ENCODE measurements at regions not wholly inside any gene's neighbourhood (a gene's known extent, or its start where the extent isn't known, plus 50 kb on each side); places are given as distances from the start of the nearest gene placed in this dataset.

DNA sequence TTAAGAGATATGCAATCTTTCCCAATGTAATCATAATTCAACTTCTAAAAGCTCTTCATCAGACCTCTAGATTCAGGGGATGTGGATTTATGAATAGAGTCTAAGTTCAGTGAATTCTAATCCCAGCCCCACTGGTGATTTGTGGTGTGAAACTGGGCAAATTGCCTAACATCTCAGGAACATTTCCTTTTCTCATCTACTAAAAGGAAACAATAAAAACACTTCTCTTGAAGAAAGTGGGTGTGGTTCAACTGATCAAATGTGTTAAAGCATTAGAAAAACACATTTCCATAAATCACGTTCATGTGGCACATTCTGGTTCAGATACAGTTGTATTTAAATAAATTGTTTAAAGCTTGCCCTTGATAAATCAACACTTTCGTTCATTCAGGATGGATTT, 631.7 kb upstream of the CDH6 start:
- Histone ChIP-seq H4K20me1 (ENCODE audit: control insufficient read depth, insufficient read depth, low read depth, low read length) (no peaks in the 10 kb centered on the region), H3F3A (ENCODE audit: control insufficient read depth, insufficient read depth) (no peaks in the 10 kb centered on the region), H3K4me1 (ENCODE audit: control insufficient read depth, low read length) (no peaks in the 10 kb centered on the region), H3K4me2 (ENCODE audit: low read length) (no peak overlapping the region), H3K9me3 (ENCODE audit: control insufficient read depth, insufficient read depth, low read length) (no peaks in the 10 kb centered on the region), H3K4me3 (ENCODE audit: low read length) (no peak overlapping the region), H3K79me2 (ENCODE audit: control insufficient read depth, low read length) (no peaks in the 10 kb centered on the region), H3K27me3 (ENCODE audit: control insufficient read depth, low read length) (no peaks in the 10 kb centered on the region), H3K36me3 (ENCODE audit: control insufficient read depth, low read length) (no peaks in the 10 kb centered on the region), H3K27ac (ENCODE audit: low read depth, low read length) (no peak overlapping the region), H3K9me2 (replicated peaks; ENCODE audit: control insufficient read depth, low read length) (no peaks in the 10 kb centered on the region)
- TF ChIP-seq, protein P1, sequence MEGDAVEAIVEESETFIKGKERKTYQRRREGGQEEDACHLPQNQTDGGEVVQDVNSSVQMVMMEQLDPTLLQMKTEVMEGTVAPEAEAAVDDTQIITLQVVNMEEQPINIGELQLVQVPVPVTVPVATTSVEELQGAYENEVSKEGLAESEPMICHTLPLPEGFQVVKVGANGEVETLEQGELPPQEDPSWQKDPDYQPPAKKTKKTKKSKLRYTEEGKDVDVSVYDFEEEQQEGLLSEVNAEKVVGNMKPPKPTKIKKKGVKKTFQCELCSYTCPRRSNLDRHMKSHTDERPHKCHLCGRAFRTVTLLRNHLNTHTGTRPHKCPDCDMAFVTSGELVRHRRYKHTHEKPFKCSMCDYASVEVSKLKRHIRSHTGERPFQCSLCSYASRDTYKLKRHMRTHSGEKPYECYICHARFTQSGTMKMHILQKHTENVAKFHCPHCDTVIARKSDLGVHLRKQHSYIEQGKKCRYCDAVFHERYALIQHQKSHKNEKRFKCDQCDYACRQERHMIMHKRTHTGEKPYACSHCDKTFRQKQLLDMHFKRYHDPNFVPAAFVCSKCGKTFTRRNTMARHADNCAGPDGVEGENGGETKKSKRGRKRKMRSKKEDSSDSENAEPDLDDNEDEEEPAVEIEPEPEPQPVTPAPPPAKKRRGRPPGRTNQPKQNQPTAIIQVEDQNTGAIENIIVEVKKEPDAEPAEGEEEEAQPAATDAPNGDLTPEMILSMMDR (IDR thresholded peaks at IDR 0.05; ENCODE audit: low read depth, low read length, poor library complexity, severe bottlenecking), result no peak
- no peak for TF ChIP-seq EZH2phosphoT487 (IDR thresholded peaks at IDR 0.05; ENCODE audit: borderline replicate concordance, low read length)

DNA sequence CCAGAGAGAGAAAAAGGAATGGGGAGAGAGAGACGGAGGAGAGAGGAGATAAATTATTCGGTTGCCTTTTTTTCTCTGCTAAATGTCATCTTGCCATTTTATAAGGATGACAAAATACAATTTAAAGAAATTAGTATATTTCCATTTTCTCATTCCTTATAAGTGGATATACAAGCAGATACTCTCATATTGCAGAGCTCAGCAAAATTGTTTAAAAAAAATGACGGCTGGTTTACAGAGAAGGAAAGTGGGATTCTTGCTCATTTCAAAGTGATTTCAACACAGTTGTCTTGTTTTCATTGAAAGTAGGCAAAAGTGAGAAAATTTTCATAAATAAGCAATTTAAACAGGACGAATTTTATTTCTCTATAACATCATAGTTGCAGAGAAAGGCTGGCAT, 641.9 kb upstream of the CDH6 start:
- Histone ChIP-seq H3K4me3 (ENCODE audit: low read length) (no peak overlapping the region), H3K4me1 (ENCODE audit: control insufficient read depth, low read length) (no peaks in the 10 kb centered on the region), H3K36me3 (ENCODE audit: control insufficient read depth, low read length) (no peaks in the 10 kb centered on the region), H3K4me2 (ENCODE audit: low read length) (no peak overlapping the region), H3K9me3 (ENCODE audit: control insufficient read depth, insufficient read depth, low read length) (no peaks in the 10 kb centered on the region), H3K9me2 (replicated peaks; ENCODE audit: control insufficient read depth, low read length) (no peaks in the 10 kb centered on the region), H3K27ac (ENCODE audit: low read depth, low read length) (no peak overlapping the region), H3K27me3 (ENCODE audit: control insufficient read depth, low read length) (no peaks in the 10 kb centered on the region), H3F3A (ENCODE audit: control insufficient read depth, insufficient read depth) (no peaks in the 10 kb centered on the region), H4K20me1 (ENCODE audit: control insufficient read depth, insufficient read depth, low read depth, low read length) (no peaks in the 10 kb centered on the region), H3K79me2 (ENCODE audit: control insufficient read depth, low read length) (no peaks in the 10 kb centered on the region)
- TF ChIP-seq, protein P1 (IDR thresholded peaks at IDR 0.05; ENCODE audit: low read depth, low read length, poor library complexity, severe bottlenecking), result no peak
- no peak for TF ChIP-seq EZH2phosphoT487 (IDR thresholded peaks at IDR 0.05; ENCODE audit: borderline replicate concordance, low read length)

DNA sequence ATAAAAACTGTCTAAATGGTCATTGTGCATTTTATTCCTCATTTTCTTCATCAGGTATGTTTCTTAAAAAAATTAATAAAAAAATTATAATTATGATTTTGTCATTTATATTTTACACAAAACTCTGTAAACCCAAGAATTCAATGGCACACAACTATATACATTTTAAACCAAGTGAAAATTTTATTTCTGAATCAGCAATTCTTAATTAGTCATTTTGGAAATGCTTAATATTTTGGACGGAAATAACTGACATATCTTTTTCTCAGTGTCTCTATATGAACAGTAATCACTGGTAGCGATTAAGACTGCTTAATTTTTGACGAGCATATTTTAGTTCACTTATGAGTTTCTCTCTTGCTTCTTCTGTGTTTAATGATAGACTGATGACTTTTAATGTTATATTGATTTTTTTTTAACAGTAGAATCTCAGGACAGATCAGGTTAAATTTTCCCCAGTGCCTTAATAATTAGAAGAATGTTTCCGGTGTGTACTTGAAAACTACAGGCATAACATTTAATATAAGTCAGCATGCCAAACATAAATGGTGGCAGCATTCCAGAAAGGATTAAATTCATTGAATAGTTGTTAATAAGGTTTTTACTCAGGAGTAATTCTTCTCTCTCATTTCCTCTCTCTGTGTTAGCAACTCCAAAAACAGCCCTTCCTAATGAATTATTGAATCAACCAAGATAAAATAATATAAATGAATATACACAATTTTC, 644.7 kb upstream of the CDH6 start:
- no peaks in the 10 kb centered on the region for H4K20me1 ChIP-seq (ENCODE audit: control insufficient read depth, insufficient read depth, low read depth, low read length)
- no peak overlapping the region for H3K4me3 ChIP-seq (ENCODE audit: low read length)
- H3K9me2 ChIP-seq (replicated peaks; ENCODE audit: control insufficient read depth, low read length), result no peaks in the 10 kb centered on the region
- no peaks in the 10 kb centered on the region for H3K79me2 ChIP-seq (ENCODE audit: control insufficient read depth, low read length)
- H3K36me3 ChIP-seq (ENCODE audit: control insufficient read depth, low read length), result no peaks in the 10 kb centered on the region
- no peak overlapping the region for H3K4me2 ChIP-seq (ENCODE audit: low read length)
- TF ChIP-seq, protein P1 (IDR thresholded peaks at IDR 0.05; ENCODE audit: low read depth, low read length, poor library complexity, severe bottlenecking), result no peak
- TF ChIP-seq EZH2phosphoT487 (IDR thresholded peaks at IDR 0.05; ENCODE audit: borderline replicate concordance, low read length), result no peak
- H3K9me3 ChIP-seq (ENCODE audit: control insufficient read depth, insufficient read depth, low read length), result no peaks in the 10 kb centered on the region
- H3F3A ChIP-seq (ENCODE audit: control insufficient read depth, insufficient read depth), result no peaks in the 10 kb centered on the region
- no peak overlapping the region for H3K27ac ChIP-seq (ENCODE audit: low read depth, low read length)
- no peaks in the 10 kb centered on the region for H3K4me1 ChIP-seq (ENCODE audit: control insufficient read depth, low read length)
- H3K27me3 ChIP-seq (ENCODE audit: control insufficient read depth, low read length), result no peaks in the 10 kb centered on the region
